GM19025 (cell line): ENCODE measurements at regions not wholly inside any gene's neighbourhood (a gene's known extent, or its start where the extent isn't known, plus 50 kb on each side); places are given as distances from the start of the nearest gene placed in this dataset.
"Not testable (repeated sequence)": the region's sequence is repeated elsewhere in the genome, so short reads cannot be mapped to it uniquely, and the experiment has no call there.

Experiments
- ATAC-seq: cut with Tn5 transposase; IDR thresholded peaks from one replicate; pipeline ENCODE4 v1.9.1; 2021; ENCODE audit warnings: mild to moderate bottlenecking, low read depth, moderate library complexity; ENCODE audit not compliant: unreplicated experiment

- ATAC-seq = no peak
Measured at GRCh38 chr3:82556113-82556512, 794.7 kb upstream of the GBE1 start.

GRCh38 chr3:82542556-82542955 is 781.1 kb upstream of the GBE1 start:
- ATAC-seq = not testable (repeated sequence)

- ATAC-seq = no peak
Measured at GRCh38 chr3:82521657-82522056, 760.2 kb upstream of the GBE1 start.

GRCh38 chr3:82520846-82521245 is 759.4 kb upstream of the GBE1 start:
- no peak for ATAC-seq

GRCh38 chr3:82509951-82510603 is 748.6 kb upstream of the GBE1 start:
- no peak for ATAC-seq

- no peak for ATAC-seq
Measured at GRCh38 chr3:82509106-82509842, 747.8 kb upstream of the GBE1 start.

- ATAC-seq = no peak
Measured at GRCh38 chr3:82506204-82506603, 744.8 kb upstream of the GBE1 start.

- ATAC-seq = no peak
Measured at GRCh38 chr3:82505079-82505756, 743.8 kb upstream of the GBE1 start.

- ATAC-seq = no peak
Measured at GRCh38 chr3:82498186-82498585, 736.7 kb upstream of the GBE1 start.

- no peak for ATAC-seq
Measured at GRCh38 chr3:82496890-82497560, 735.6 kb upstream of the GBE1 start.

- ATAC-seq = no peak
Measured at GRCh38 chr3:82495655-82496054, 734.2 kb upstream of the GBE1 start.

- no peak for ATAC-seq
Measured at GRCh38 chr3:82494977-82495489, 733.6 kb upstream of the GBE1 start.

- no peak for ATAC-seq
Measured at GRCh38 chr3:82493858-82494257, 732.4 kb upstream of the GBE1 start.

GRCh38 chr3:82475306-82475705 is 713.9 kb upstream of the GBE1 start:
- no peak for ATAC-seq

GRCh38 chr3:82474711-82475110 is 713.3 kb upstream of the GBE1 start:
- ATAC-seq = no peak

- ATAC-seq = no peak
Measured at GRCh38 chr3:82473864-82474541, 712.6 kb upstream of the GBE1 start.

GRCh38 chr3:82467051-82467450 is 705.6 kb upstream of the GBE1 start:
- ATAC-seq = no peak

- no peak for ATAC-seq
Measured at GRCh38 chr3:82462977-82463376, 701.5 kb upstream of the GBE1 start.

GRCh38 chr3:82461049-82461889 is 699.8 kb upstream of the GBE1 start:
- ATAC-seq = no peak
